Gastrocnemius medialis (tissue), 4 donors: ENCODE measurements at regions not wholly inside any gene's neighbourhood (a gene's known extent, or its start where the extent isn't known, plus 50 kb on each side); places are given as distances from the start of the nearest gene placed in this dataset.
A peak's percentile ranks its signal among the peaks of the same experiment; 100 is the strongest.

Experiments
- ATAC-seq, 2 donors: fragments of 150-250 bp; one replicate each; pipeline ENCODE4 v1.9.1; 2016
- DNase-seq, 2 donors: peaks; one replicate each; pipeline ENCODE4 v3.0.0-alpha.2; 2019
- H3K27ac ChIP-seq, 4 donors: fragments of 200-600 bp; sonication (generic); 1 replicate in 1 of 4; 2 replicates in 3 of 4; pipeline ENCODE4 v1.5.1; 2016 to 2018; ENCODE audit warnings: mild to moderate bottlenecking in 2 of 4, moderate library complexity in 1 of 4
- H3K27me3 ChIP-seq, 3 donors: fragments of 200-600 bp; sonication (generic) in 2 of 3; 1 replicate in 1 of 3; 2 replicates in 2 of 3; pipeline versions ENCODE4 v1.5.1 to v1.6.0; 2016 to 2019; ENCODE audit warnings: mild to moderate bottlenecking in 1 of 3, moderate library complexity in 1 of 3
- H3K36me3 ChIP-seq, 2 donors: fragments of 200-600 bp; sonication (generic) in 1 of 2; one replicate each; pipeline ENCODE4 v1.5.1; 2017 to 2018
- H3K4me1 ChIP-seq, 2 donors: fragments of 200-600 bp; sonication (generic) in 1 of 2; one replicate each; pipeline ENCODE4 v1.5.1; 2016 to 2017; ENCODE audit warnings: mild to moderate bottlenecking in 2 of 2
- H3K4me3 ChIP-seq, 4 donors: fragments of 200-600 bp; sonication (generic) in 3 of 4; 1 replicate in 1 of 4; 2 replicates in 3 of 4; pipeline ENCODE4 v1.5.1; 2016 to 2019; ENCODE audit warnings: mild to moderate bottlenecking in 2 of 4
- H3K9me3 ChIP-seq, 3 donors: fragments of 200-600 bp; sonication (generic) in 2 of 3; 1 replicate in 1 of 3; 2 replicates in 2 of 3; pipeline ENCODE4 v1.5.1; 2016 to 2019
- CTCF ChIP-seq, 5 experiments: fragments of 450-650 bp in 3 of 5; fragments of 200-600 bp in 2 of 5; sonication (generic) in 2 of 5; IDR thresholded peaks in 4 of 5; conservative IDR thresholded peaks in 1 of 5; 1 replicate in 4 of 5; 2 replicates in 1 of 5; pipeline ENCODE4 v1.5.1; 2016 to 2019; ENCODE audit warnings: antibody characterized with exemption in 5 of 5, mild to moderate bottlenecking in 3 of 5, moderate library complexity in 3 of 5
- POLR2A ChIP-seq, 2 donors: fragments of 450-650 bp; IDR thresholded peaks; one replicate each; pipeline ENCODE4 v1.6.1; 2017; ENCODE audit warnings: antibody characterized with exemption in 2 of 2, mild to moderate bottlenecking in 2 of 2, moderate library complexity in 2 of 2
- in situ Hi-C, 4 donors: fragments of 200-750 bp; cut with MboI; loops; one replicate each; pipeline versions ENCODE4 v1.15.0 to v1.8.0; 2017; ENCODE audit warnings: low sequenced_read_pairs in 4 of 4
- intact Hi-C: fragments of 100-400 bp; cut with DNase I; formaldehyde crosslinking; loops from one replicate; pipeline ENCODE4 v1.15.1; 2023; ENCODE audit warnings: low total_unique reads

- no peaks in the 10 kb centered on the region for H3K36me3 ChIP-seq
- DNase-seq (no peak), ATAC-seq (no peak)
- H3K4me3 ChIP-seq = no peak overlapping the region
- in situ Hi-C loops (no loop called here), intact Hi-C loops (no loop called here)
- H3K9me3 ChIP-seq = no peaks in the 10 kb centered on the region
- no peak for TF ChIP-seq CTCF (IDR thresholded peaks at IDR 0.05 in 4 of 5, conservative IDR thresholded peaks at IDR 0.05 in 1 of 5)
- no peak for TF ChIP-seq POLR2A (IDR thresholded peaks at IDR 0.05)
- H3K4me1 ChIP-seq = no peaks in the 10 kb centered on the region
- H3K27me3 ChIP-seq = no peaks in the 10 kb centered on the region
- H3K27ac ChIP-seq = peak overlapping the region in 1 of 4 donors; percentile 5
These were observed 516.4 kb upstream of the SPRY2 start for GRCh38 chr13:80857321-80857720.

GRCh38 chr13:80850771-80851170, 509.8 kb upstream of the SPRY2 start:
- Histone ChIP-seq H3K27me3 (no peaks in the 10 kb centered on the region), H3K27ac (no peak overlapping the region), H3K4me3 (no peak overlapping the region), H3K4me1 (no peaks in the 10 kb centered on the region), H3K36me3 (no peaks in the 10 kb centered on the region), H3K9me3 (no peaks in the 10 kb centered on the region)
- in situ Hi-C loops (no loop called here), intact Hi-C loops (no loop called here)
- ATAC-seq = no peak
- TF ChIP-seq POLR2A (IDR thresholded peaks at IDR 0.05) (no peak), CTCF (IDR thresholded peaks at IDR 0.05 in 4 of 5, conservative IDR thresholded peaks at IDR 0.05 in 1 of 5) (no peak)
- no peak for DNase-seq

GRCh38 chr13:80844164-80844563, 503.2 kb upstream of the SPRY2 start:
- Histone ChIP-seq H3K4me1 (no peaks in the 10 kb centered on the region), H3K27me3 (no peaks in the 10 kb centered on the region), H3K27ac (no peak overlapping the region), H3K4me3 (no peak overlapping the region), H3K36me3 (no peaks in the 10 kb centered on the region), H3K9me3 (no peaks in the 10 kb centered on the region)
- in situ Hi-C loops = no loop called here
- ATAC-seq (no peak), DNase-seq (no peak)
- no peak for TF ChIP-seq CTCF (IDR thresholded peaks at IDR 0.05 in 4 of 5, conservative IDR thresholded peaks at IDR 0.05 in 1 of 5)
- intact Hi-C loops = no loop called here

GRCh38 chr13:80841414-80841813, 500.5 kb upstream of the SPRY2 start:
- H3K36me3 ChIP-seq = no peaks in the 10 kb centered on the region
- no peak overlapping the region for H3K4me3 ChIP-seq
- H3K9me3 ChIP-seq = no peaks in the 10 kb centered on the region
- no peaks in the 10 kb centered on the region for H3K4me1 ChIP-seq
- DNase-seq (no peak), ATAC-seq (peak; percentile 38 to 62)
- in situ Hi-C loops (no loop called here), intact Hi-C loops (no loop called here)
- H3K27ac ChIP-seq = peak overlapping the region in 2 of 4 donors; percentile 37 to 38
- no peaks in the 10 kb centered on the region for H3K27me3 ChIP-seq
- TF ChIP-seq CTCF (IDR thresholded peaks at IDR 0.05 in 4 of 5, conservative IDR thresholded peaks at IDR 0.05 in 1 of 5) = no peak
- no peak for TF ChIP-seq POLR2A (IDR thresholded peaks at IDR 0.05)

GRCh38 chr13:80840316-80840976, 499.5 kb upstream of the SPRY2 start:
- H3K9me3 ChIP-seq = no peaks in the 10 kb centered on the region
- H3K27me3 ChIP-seq = no peaks in the 10 kb centered on the region
- peak overlapping the region; percentile 8 to 38 (median 28) for H3K27ac ChIP-seq
- H3K4me3 ChIP-seq = no peak overlapping the region
- ATAC-seq = peak; percentile 79 to 86
- TF ChIP-seq CTCF (IDR thresholded peaks at IDR 0.05 in 4 of 5, conservative IDR thresholded peaks at IDR 0.05 in 1 of 5) = no peak
- TF ChIP-seq POLR2A (IDR thresholded peaks at IDR 0.05) = no peak
- no peaks in the 10 kb centered on the region for H3K36me3 ChIP-seq
- in situ Hi-C loops = no loop called here
- no peaks in the 10 kb centered on the region for H3K4me1 ChIP-seq
- DNase-seq = peak; percentile 30 to 43
- intact Hi-C loops = no loop called here
